Cardiac fibroblast (primary cell): ENCODE measurements at regions not wholly inside any gene's neighbourhood (a gene's known extent, or its start where the extent isn't known, plus 50 kb on each side); places are given as distances from the start of the nearest gene placed in this dataset.

Experiments used
- DNase-seq, 2 donors: peaks; one replicate each; pipeline versions ENCODE4 v3.0.0 to v3.0.0-alpha.2; 2010; ENCODE audit warnings: low read depth in 2 of 2
- H3K4me3 ChIP-seq, 2 donors: replicated peaks in 1 of 2; 1 replicate in 1 of 2; 2 replicates in 1 of 2; pipeline ENCODE4 v1.5.1; 2011; ENCODE audit warnings: low read depth in 2 of 2, low read length in 2 of 2, mild to moderate bottlenecking in 2 of 2, moderate library complexity in 1 of 2
- TF ChIP-seq, protein P1 (sequence below): IDR thresholded peaks from one replicate; pipeline ENCODE4 v1.5.1; 2011; ENCODE audit warnings: low read depth, mild to moderate bottlenecking, low read length, inconsistent platforms

DNA sequence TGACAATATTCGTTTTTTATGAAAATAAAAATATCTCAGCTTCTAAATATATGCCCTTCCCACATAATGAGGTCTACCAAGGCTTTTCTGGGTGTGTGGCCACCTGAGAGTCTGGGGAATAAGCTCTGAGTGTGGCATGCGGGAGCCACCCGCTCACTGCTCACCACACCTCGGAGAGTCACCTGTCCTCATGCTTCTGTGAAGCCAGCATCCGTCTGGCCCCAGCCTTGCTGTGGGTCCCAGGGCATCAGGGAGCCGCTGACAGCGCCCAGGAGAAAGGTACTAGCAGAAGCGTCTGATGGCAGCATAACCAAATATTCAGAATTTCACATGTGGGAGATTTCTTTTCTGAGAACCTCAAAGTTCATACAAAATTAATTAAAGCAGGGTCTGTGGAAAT lies 133.2 kb upstream of the IRX4 start:
- TF ChIP-seq, protein P1, sequence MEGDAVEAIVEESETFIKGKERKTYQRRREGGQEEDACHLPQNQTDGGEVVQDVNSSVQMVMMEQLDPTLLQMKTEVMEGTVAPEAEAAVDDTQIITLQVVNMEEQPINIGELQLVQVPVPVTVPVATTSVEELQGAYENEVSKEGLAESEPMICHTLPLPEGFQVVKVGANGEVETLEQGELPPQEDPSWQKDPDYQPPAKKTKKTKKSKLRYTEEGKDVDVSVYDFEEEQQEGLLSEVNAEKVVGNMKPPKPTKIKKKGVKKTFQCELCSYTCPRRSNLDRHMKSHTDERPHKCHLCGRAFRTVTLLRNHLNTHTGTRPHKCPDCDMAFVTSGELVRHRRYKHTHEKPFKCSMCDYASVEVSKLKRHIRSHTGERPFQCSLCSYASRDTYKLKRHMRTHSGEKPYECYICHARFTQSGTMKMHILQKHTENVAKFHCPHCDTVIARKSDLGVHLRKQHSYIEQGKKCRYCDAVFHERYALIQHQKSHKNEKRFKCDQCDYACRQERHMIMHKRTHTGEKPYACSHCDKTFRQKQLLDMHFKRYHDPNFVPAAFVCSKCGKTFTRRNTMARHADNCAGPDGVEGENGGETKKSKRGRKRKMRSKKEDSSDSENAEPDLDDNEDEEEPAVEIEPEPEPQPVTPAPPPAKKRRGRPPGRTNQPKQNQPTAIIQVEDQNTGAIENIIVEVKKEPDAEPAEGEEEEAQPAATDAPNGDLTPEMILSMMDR, result no peak
- DNase-seq, result no peak
- no peak overlapping the region for H3K4me3 ChIP-seq

- no peak for DNase-seq
- no peak overlapping the region for H3K4me3 ChIP-seq
- TF ChIP-seq, protein P1, result no peak
Measured at GRCh38 chr5:2015124-2015848, 132.6 kb upstream of the IRX4 start.

DNA sequence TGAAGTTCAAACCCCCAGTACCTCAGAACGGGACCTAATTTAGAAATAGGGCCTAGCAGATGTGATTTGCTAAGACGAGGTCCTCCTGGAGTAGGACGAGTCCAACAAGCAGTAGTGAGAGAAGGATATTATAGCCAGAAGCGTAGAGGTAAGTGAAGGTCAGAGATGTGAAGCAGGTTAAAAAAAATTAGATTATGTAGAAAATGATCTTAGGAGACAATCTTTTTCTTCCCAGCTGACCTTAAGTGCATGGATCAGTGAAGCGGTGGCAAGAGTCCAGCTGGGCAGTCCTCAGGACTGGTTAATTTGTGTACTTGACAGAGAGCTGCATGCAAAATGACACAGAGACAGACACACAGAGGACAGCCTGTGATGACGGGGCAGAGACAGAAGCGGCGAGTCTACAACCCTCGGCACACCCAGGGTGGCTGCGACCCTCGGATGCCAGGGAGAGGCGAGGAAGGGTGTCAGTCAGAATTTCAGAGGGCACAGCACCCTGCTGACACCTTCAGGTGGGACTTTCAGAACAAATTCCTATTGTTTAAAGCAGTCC lies 131.4 kb upstream of the IRX4 start:
- TF ChIP-seq, protein P1, result no peak
- H3K4me3 ChIP-seq, result no peak overlapping the region
- no peak for DNase-seq

DNA sequence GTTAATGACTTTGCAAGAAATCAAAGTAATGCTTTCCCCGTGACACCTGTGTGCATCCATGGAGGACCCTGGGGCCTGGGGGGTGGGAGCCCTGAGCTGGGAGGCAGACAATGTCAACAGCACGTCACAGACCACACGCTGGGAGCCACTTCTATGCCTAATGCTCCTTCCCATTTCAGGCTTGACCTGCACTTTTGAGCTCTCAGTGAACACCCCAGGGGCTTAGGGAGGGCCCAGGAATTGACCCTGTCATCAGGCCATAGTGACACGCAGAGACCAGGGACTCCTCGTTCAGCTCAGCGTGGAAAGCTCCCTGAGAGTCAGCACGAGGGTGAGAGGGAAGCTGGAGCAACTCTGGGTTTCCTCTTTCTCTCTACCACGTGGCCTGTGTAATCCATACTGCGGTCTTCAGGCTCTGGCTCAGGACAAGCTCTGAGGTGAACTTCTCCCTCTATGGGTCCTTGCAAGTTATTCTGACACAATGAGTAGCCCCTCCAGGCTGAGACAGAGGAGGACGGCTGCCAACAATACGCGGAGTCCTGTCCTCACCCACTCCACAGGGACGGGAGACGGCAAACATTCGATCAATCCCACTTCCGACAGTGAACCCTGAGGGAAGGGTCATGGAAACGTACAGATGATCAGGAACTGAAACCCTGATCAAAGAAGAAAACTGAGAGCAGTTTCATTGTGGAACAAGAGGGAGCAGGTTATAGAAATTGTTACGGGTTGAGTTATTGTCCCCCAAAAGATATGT lies 130.8 kb upstream of the IRX4 start:
- TF ChIP-seq, protein P1, result no peak
- no peak overlapping the region for H3K4me3 ChIP-seq
- no peak for DNase-seq

DNA sequence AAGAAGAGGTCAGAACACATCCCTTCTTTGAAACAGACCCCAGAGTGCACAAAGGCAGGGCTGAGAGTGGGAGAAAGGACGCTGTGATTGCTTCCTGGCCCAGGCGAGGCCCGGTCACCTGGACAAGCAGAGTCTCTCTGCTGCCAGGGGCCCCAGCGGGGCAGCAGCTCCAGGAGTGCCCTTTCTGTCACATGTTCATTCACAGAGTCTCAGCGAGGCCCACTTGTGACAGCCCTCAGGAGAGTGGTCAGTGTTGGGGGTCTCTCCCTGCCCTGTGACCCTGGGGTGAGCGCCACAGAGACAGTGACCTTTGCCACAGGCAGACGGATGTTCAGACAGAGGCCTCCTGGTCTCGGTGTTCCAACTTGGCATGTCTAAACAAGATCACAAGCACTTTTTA lies 130.2 kb upstream of the IRX4 start:
- TF ChIP-seq, protein P1, result no peak
- DNase-seq, result no peak
- no peak overlapping the region for H3K4me3 ChIP-seq

DNA sequence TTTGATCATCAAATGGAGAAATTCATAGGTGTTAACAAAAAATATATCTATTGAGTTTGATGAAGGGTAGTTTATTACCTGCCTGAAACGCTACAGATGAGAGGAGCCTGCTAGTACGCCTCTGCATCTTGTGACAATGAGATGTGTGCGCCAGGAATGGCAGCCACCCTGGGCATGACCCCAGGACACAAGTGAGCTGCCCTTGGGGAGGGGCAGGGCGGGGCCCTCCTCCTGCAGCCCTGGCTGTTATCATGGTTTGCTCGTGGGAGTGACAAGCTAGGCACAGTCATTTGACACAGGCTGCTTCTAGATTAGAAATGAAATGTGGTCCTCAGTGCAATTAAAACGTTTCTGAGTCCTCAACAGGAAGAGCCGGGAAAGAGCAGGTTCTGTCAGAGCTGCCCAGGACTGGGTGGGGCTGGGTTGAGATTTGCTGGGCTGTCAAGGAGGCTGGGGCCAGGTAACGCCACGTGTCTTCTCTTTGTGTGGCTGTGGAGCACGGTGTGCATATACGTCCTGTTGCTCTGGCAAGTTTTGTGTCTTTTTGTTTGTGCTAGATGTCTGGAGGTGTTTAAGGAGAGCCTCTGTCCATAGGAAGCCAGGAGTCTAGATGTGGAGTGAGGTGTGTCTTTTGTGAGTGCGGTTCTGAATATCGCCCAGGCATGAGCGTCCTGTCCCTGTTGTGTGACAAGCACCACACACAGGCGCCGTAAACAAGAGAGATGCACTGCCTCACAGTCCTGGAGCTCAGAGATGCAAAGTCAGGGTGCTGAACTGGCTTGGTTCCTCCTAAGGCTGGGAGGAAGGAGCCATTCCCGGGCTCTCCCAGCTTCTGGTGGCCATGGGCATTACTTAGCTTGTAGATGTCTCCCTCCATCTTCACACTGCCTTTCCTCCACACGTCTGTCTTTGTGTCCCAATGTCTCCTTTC lies 129.0 kb upstream of the IRX4 start:
- no peak overlapping the region for H3K4me3 ChIP-seq
- TF ChIP-seq, protein P1, result no peak
- DNase-seq, result no peak
